Natural killer cell treated with Interleukin-12 subunit alpha and Interleukin-12 subunit beta and Interleukin-15 and Interleukin-18, amount 100 ng/mL, for 72 hours (primary cell): ENCODE measurements at regions not wholly inside any gene's neighbourhood (a gene's known extent, or its start where the extent isn't known, plus 50 kb on each side); places are given as distances from the start of the nearest gene placed in this dataset.

Experiments
- ATAC-seq, 2 donors: fragments of 150-1000 bp; cut with Tn5 transposase in 1 of 2; sonication (Bioruptor Pico), chemical (Tn5 transposase) in 1 of 2; 2 replicates each; pipeline ENCODE4 v1.10.0; 2021
- DNase-seq: peaks from one replicate; pipeline ENCODE4 v3.0.0; 2022; ENCODE audit warnings: low spot score
- H3K27ac Mint-ChIP-seq, 2 donors: 1 replicate in 1 of 2; 2 replicates in 1 of 2; pipeline ENCODE4 v1.8.0; 2022; ENCODE audit warnings: mixed read lengths in 2 of 2, mild to moderate bottlenecking in 1 of 2, moderate library complexity in 1 of 2
- H3K27me3 Mint-ChIP-seq, 2 donors: 1 replicate in 1 of 2; 2 replicates in 1 of 2; pipeline ENCODE4 v1.8.0; 2022; ENCODE audit warnings: mixed read lengths in 2 of 2
- H3K36me3 Mint-ChIP-seq: one replicate; pipeline ENCODE4 v1.8.0; 2022; ENCODE audit warnings: mixed read lengths
- H3K4me1 Mint-ChIP-seq, 2 donors: 1 replicate in 1 of 2; 2 replicates in 1 of 2; pipeline ENCODE4 v1.8.0; 2022; ENCODE audit warnings: low read depth in 2 of 2, mixed read lengths in 2 of 2, mild to moderate bottlenecking in 1 of 2
- H3K4me3 Mint-ChIP-seq: one replicate; pipeline ENCODE4 v1.8.0; 2022; ENCODE audit warnings: mixed read lengths
- H3K9me3 Mint-ChIP-seq: 2 replicates; pipeline ENCODE4 v1.8.0; 2022; ENCODE audit warnings: mixed read lengths

DNA sequence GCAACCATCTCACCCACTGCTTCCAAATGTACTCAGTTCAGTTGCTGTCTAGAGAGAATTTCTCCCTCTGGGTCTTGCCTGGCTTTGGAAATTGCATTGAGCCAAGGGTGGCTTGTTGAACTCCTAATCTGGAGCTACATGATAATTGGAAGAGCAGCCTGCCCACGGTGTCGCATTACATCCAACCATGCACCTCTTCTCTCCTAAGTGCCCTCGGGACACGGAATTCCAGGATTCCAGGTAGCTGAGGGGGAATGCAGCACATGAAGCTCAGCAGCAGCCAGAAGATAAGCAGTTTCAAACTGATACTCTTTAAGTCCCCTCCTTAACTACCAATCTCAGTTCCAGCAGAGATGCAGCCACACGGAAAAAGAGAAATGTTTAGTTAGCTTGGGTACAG lies 509.4 kb upstream of the KLF4 start:
- no peak overlapping the region for H3K27ac Mint-ChIP-seq
- H3K36me3 Mint-ChIP-seq: no peaks in the 10 kb centered on the region
- DNase-seq: no peak
- no peaks in the 10 kb centered on the region for H3K4me1 Mint-ChIP-seq
- H3K9me3 Mint-ChIP-seq: peaks cover 4% of the 10 kb centered on the region
- no peak for ATAC-seq
- H3K4me3 Mint-ChIP-seq: no peak overlapping the region
- no peaks in the 10 kb centered on the region for H3K27me3 Mint-ChIP-seq

DNA sequence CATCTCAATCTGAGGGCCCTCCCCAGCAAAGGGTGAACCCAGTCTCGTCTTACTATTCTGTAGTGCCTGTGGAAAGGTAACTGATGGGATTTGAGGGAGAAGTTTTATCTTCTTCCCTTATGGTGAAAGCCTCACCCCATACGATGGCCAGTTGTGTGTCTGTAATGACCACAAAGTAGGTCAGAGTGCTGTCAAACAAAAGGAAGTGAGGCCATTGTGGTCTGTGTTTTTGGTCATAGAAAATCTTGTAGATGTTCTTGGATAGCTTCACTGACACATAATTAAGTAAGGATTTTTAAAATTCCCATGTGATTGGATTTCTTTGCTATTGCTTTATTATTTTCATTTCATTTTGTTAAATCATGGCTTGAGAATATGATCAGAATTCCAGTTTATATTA lies 505.1 kb upstream of the KLF4 start:
- DNase-seq: no peak
- H3K27me3 Mint-ChIP-seq: no peaks in the 10 kb centered on the region
- H3K27ac Mint-ChIP-seq: no peak overlapping the region
- peaks cover 4% of the 10 kb centered on the region for H3K9me3 Mint-ChIP-seq
- H3K4me3 Mint-ChIP-seq: no peak overlapping the region
- no peak for ATAC-seq
- H3K36me3 Mint-ChIP-seq: no peaks in the 10 kb centered on the region
- H3K4me1 Mint-ChIP-seq: no peaks in the 10 kb centered on the region

DNA sequence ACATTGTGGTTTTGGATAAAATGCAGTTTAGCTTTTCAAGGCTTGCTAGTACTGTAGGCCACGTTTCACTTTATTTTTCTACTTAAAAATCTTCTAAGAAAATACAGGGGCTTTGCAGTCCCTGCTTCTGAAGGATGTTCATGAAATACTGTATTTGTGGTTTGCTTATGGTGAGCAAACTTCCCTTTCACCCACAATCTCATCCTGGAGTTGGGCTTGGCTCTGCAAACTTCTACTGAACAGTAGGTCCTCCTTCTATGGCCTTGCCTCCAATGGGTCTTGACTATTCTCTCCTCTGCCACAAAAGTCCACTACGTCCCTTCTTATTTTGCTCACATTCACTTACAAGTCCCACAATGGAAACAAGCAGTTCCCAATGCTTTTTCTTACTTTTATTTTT lies 502.7 kb upstream of the KLF4 start:
- peaks cover 4% of the 10 kb centered on the region for H3K9me3 Mint-ChIP-seq
- H3K27me3 Mint-ChIP-seq: no peaks in the 10 kb centered on the region
- ATAC-seq (no peak), DNase-seq (no peak)
- H3K36me3 Mint-ChIP-seq: no peaks in the 10 kb centered on the region
- no peak overlapping the region for H3K4me3 Mint-ChIP-seq
- H3K4me1 Mint-ChIP-seq: no peaks in the 10 kb centered on the region
- no peak overlapping the region for H3K27ac Mint-ChIP-seq

DNA sequence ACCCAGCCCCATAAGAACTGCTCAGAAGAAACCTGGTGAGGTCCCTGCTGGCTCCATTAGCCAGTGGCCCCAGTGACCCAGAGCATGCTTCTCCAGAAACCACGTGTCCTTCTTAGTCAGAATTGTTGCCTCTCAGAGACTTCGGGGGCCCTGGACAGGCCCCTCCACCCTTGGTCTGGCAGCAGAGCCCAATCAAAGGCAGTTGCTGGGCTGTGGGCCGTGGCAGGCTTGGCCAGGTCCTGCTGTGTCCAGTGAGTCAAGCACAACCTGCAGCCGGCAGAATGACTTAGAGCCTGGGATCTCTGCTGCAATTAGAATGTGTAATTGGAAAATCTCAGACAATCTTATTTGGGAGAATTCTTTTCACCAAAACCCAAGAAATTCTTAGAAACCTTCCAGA lies 502.0 kb upstream of the KLF4 start:
- Mint-ChIP-seq H3K36me3 (no peaks in the 10 kb centered on the region), H3K27me3 (no peaks in the 10 kb centered on the region), H3K4me1 (no peaks in the 10 kb centered on the region), H3K27ac (no peak overlapping the region), H3K4me3 (no peak overlapping the region), H3K9me3 (peaks cover 4% of the 10 kb centered on the region)
- DNase-seq (no peak), ATAC-seq (no peak)

DNA sequence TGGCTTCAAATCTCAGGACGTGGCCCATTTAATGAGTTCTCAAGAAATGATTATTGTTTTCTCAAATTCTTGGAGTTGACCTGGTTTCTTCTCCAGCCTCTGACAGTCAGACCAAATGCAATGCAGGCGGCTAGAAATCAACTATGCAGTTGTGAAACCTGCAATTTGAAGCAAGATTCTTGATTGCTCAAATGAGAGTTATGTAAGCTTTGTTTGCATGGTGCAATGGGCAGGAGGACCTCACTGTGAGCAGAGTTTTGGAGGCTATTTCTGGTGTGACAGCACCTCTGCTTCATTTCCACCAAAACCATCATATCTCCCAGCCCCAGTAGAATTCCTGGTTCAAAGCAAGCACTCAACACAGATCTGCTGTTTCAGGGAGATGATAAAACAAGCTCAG lies 500.0 kb upstream of the KLF4 start:
- H3K27ac Mint-ChIP-seq: no peak overlapping the region
- no peaks in the 10 kb centered on the region for H3K27me3 Mint-ChIP-seq
- H3K36me3 Mint-ChIP-seq: no peaks in the 10 kb centered on the region
- no peak for ATAC-seq
- H3K4me3 Mint-ChIP-seq: no peak overlapping the region
- DNase-seq: no peak
- H3K9me3 Mint-ChIP-seq: peaks cover 5% of the 10 kb centered on the region
- H3K4me1 Mint-ChIP-seq: no peaks in the 10 kb centered on the region

DNA sequence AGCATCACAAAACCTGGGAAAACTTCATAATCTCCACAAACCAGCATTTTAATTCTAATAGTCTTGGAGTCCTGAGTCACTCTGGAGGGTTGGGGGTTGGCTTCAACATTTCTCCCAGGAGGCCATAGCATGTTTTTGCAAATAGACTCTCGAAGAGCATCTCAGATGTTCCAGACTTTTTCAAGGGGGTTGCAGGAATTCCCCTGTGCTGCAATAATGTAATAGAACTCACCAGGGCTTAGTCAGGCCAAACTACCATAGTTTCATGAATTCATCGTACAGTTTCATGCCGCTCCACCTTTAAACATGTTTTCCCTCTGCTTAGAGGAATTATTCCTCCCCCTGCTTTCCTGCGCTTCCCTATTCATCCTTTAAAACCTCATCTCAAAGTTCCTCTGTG lies 499.5 kb upstream of the KLF4 start:
- no peaks in the 10 kb centered on the region for H3K4me1 Mint-ChIP-seq
- H3K9me3 Mint-ChIP-seq: peaks cover 5% of the 10 kb centered on the region
- no peak overlapping the region for H3K4me3 Mint-ChIP-seq
- no peaks in the 10 kb centered on the region for H3K27me3 Mint-ChIP-seq
- ATAC-seq (no peak), DNase-seq (no peak)
- no peaks in the 10 kb centered on the region for H3K36me3 Mint-ChIP-seq
- H3K27ac Mint-ChIP-seq: no peak overlapping the region

DNA sequence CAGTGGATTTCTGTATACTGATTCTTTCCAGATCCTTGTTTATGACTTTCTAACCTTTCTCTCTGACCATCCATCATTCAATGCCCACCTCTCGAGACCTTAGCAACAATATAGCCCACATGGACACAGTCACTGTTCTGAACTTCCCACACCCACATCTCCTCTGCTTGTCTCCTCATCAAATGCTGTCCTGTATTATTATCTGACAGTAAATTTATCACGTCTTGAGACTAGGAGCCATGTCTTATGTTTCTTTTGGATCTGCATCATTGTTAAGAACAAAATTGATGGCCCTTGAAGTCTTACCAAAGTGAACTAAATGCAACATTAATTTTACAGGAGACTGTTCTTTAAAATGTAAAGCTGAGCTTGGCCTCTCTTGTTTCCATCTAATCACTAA lies 495.4 kb upstream of the KLF4 start:
- H3K4me1 Mint-ChIP-seq: no peaks in the 10 kb centered on the region
- DNase-seq: no peak
- no peaks in the 10 kb centered on the region for H3K27me3 Mint-ChIP-seq
- no peak overlapping the region for H3K27ac Mint-ChIP-seq
- ATAC-seq: no peak
- H3K9me3 Mint-ChIP-seq: peaks cover 5% of the 10 kb centered on the region
- no peak overlapping the region for H3K4me3 Mint-ChIP-seq
- no peaks in the 10 kb centered on the region for H3K36me3 Mint-ChIP-seq

DNA sequence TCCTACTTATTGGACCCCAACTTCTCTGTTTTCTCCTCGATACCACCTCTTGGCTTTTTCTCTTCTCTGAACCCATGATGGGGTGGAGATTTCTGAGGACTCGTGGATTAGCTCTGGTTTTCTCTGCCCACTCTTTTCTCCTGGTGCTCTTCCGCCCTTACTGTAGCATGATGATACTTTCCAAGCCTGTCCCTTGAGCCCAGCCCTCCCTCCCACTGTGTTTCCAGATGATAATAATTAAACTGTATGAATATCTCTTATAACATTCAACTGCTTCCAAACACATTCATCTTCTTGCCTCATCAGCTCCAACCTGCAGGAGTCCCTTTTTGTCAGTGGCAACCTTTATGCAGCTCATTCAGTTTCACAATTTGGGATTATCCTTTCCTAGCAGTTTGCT lies 494.2 kb upstream of the KLF4 start:
- ATAC-seq: no peak
- H3K36me3 Mint-ChIP-seq: no peaks in the 10 kb centered on the region
- no peaks in the 10 kb centered on the region for H3K27me3 Mint-ChIP-seq
- peaks cover 5% of the 10 kb centered on the region for H3K9me3 Mint-ChIP-seq
- DNase-seq: no peak
- H3K4me1 Mint-ChIP-seq: no peaks in the 10 kb centered on the region
- H3K27ac Mint-ChIP-seq: no peak overlapping the region
- H3K4me3 Mint-ChIP-seq: no peak overlapping the region

DNA sequence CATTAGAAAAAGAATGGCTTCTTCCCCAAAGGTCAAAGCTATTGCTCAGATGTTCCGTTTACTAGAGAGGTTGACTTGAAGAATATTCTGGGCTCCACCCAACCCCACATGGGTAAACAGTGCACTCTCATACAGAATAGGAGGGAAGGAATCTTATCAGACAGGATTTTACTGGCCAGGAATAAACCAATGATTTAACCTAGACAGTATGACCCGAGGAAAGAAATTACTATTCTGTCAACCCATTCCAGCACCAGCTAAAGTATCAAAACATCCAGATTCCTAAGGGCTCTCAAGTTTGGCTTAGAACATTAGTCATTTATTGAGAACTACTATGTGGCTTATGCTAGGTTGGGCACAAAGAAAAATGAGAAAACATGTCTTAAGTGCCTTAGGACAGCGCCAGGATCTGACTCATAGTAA lies 493.6 kb upstream of the KLF4 start:
- no peaks in the 10 kb centered on the region for H3K36me3 Mint-ChIP-seq
- no peaks in the 10 kb centered on the region for H3K27me3 Mint-ChIP-seq
- ATAC-seq: no peak

DNA sequence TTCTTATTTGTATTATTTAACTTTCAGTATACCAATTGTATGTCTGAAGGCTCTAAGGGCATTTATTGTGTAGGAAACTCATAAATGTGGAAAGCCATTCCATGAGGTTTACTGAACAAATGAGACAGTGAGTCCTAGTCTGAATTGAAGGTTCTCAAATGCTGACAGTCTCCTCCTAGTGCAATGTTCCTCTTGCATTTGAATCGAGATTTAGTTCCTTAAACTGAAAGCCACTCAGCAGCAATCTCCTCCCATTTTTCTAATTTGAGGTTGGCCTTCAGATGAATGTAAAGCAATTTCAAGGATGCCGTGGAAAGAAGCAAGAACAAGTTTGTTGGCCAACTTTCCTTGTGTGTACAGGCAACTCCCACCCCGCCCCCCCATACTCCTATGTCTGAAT lies 493.2 kb upstream of the KLF4 start:
- peaks cover 5% of the 10 kb centered on the region for H3K9me3 Mint-ChIP-seq
- no peaks in the 10 kb centered on the region for H3K4me1 Mint-ChIP-seq
- no peak for DNase-seq
- no peak overlapping the region for H3K27ac Mint-ChIP-seq
- H3K4me3 Mint-ChIP-seq: no peak overlapping the region
- ATAC-seq: no peak
- H3K27me3 Mint-ChIP-seq: no peaks in the 10 kb centered on the region
- no peaks in the 10 kb centered on the region for H3K36me3 Mint-ChIP-seq

More for the DNA sequence above, 493.6 kb upstream of the KLF4 start:
- Mint-ChIP-seq H3K4me3 (no peak overlapping the region), H3K27ac (no peak overlapping the region), H3K4me1 (no peaks in the 10 kb centered on the region), H3K9me3 (peaks cover 5% of the 10 kb centered on the region)
- DNase-seq: no peak

DNA sequence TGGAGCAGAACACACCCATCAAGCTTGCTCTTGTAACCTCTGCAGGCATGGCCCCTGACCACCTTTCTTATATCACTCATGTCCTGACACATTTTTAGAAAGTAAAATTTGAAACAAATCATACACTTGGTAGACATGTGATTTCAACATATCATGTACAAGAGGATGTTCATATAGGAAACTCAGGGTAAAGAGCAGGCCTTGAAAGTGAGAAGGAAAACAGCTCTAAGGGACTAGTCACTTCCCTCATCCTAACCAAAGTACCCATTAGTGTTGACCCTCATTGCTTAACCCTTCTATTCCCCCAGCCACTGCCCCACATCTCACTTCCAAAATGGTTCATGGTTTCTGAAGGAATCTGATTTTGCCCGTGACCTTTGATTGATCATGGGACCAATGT lies 492.4 kb upstream of the KLF4 start:
- DNase-seq: no peak
- H3K4me1 Mint-ChIP-seq: no peaks in the 10 kb centered on the region
- H3K27ac Mint-ChIP-seq: no peak overlapping the region

DNA sequence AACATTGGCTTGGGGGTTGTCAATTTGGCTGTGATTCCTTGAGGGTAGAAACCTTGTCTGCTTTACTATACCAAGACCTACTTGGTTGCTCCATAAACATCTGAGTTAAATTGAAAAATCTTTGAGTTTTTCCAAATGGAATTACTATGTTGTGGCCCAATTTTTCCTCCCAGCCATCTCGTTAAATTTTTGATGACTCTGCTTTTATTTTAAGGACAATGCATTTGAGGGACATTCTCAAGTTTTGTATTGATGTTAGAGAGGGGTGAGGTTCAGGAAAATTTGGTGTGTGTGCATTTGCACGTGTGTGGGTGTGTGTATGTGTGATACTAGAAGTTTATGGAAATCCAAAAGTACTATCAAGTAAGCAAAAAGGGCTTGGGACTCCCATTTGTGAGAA lies 491.4 kb upstream of the KLF4 start:
- DNase-seq: no peak
- Mint-ChIP-seq H3K4me1 (no peaks in the 10 kb centered on the region), H3K4me3 (no peak overlapping the region), H3K36me3 (no peaks in the 10 kb centered on the region), H3K27me3 (no peaks in the 10 kb centered on the region), H3K9me3 (peaks cover 10% of the 10 kb centered on the region), H3K27ac (no peak overlapping the region)
- no peak for ATAC-seq

More for the DNA sequence above, 492.4 kb upstream of the KLF4 start:
- no peaks in the 10 kb centered on the region for H3K27me3 Mint-ChIP-seq
- ATAC-seq: no peak
- peaks cover 5% of the 10 kb centered on the region for H3K9me3 Mint-ChIP-seq
- H3K4me3 Mint-ChIP-seq: no peak overlapping the region
- no peaks in the 10 kb centered on the region for H3K36me3 Mint-ChIP-seq

DNA sequence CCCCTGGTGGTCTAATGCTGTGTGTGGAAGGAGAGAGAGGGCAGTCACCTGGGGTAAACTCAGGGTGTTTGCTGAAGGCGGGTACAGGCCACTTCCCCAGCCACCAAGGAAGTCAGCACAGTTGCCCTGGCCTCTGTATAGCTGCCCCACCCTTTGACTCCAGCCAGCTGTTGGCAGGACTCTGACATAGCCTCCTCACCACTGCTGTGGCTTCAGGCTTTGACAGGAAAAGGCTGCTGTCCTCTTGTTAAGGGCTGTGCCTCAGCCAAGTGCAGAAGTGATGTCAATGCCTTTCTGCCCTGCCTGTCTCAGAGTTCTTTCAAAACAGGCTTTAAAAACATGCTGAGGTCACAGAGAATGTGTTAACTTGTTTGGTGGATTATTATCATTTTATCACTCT lies 487.2 kb upstream of the KLF4 start:
- no peak for DNase-seq
- ATAC-seq: no peak
- Mint-ChIP-seq H3K4me3 (no peak overlapping the region), H3K4me1 (no peaks in the 10 kb centered on the region), H3K27ac (no peak overlapping the region), H3K36me3 (no peaks in the 10 kb centered on the region), H3K27me3 (no peaks in the 10 kb centered on the region), H3K9me3 (peaks cover 12% of the 10 kb centered on the region)

DNA sequence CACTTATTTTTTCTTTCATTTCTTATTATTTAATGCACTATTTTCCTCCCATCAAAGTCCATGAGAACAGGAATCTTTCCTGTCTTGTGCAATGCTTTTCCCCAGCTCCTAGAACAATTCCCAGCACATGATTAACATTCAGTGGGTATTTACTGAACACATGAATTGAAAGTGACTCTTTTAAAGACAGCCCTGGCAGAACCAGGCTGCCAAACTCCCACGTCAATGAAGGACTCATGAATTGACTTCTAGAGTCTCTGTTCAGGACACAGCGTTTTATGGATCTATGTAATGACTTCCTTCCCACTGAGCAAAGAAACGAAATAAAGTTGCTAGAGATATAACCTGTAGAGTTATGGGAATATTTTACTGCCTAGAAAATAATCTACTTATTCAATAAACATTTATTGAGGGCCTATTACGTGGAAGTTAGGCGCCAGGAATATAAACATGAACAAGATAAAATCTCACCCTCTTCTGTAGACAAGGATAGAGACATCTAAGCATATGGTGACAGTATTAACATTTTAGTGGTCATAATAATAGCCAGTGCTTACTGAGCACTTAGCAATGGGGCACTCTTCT lies 485.9 kb upstream of the KLF4 start:
- Mint-ChIP-seq H3K27ac (no peak overlapping the region), H3K4me3 (no peak overlapping the region), H3K36me3 (no peaks in the 10 kb centered on the region), H3K9me3 (peaks cover 12% of the 10 kb centered on the region), H3K27me3 (no peaks in the 10 kb centered on the region), H3K4me1 (no peaks in the 10 kb centered on the region)
- no peak for ATAC-seq
- DNase-seq: no peak

DNA sequence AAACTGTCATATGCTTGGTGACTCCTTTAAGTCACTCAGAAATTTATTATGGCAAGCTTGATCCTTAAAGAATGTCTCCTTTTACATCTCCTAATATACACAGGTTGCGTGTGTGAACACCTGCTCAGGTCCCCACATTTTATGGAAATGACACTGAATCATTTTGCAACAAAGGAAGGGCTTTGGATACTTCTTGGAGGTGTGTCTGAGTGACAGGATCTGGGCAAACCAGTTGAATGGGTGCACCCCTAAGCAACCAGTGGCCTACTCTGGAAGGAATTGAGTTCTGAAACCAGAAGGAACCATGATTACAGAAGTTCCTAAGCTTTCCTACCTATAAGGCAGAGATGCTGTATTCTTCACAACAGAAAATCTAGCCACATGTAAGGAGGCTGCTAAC lies 483.9 kb upstream of the KLF4 start:
- Mint-ChIP-seq H3K9me3 (peaks cover 12% of the 10 kb centered on the region), H3K4me1 (no peaks in the 10 kb centered on the region)

More for the DNA sequence above, 483.9 kb upstream of the KLF4 start:
- Mint-ChIP-seq H3K27ac (no peak overlapping the region), H3K4me3 (no peak overlapping the region), H3K36me3 (no peaks in the 10 kb centered on the region), H3K27me3 (no peaks in the 10 kb centered on the region)
- DNase-seq: no peak
- ATAC-seq: no peak
